Middle frontal gyrus (tissue), 1 donor: ENCODE measurements at regions not wholly inside any gene's neighbourhood (a gene's known extent, or its start where the extent isn't known, plus 50 kb on each side); places are given as distances from the start of the nearest gene placed in this dataset.

Experiments
- DNase-seq: peaks from one replicate; pipeline ENCODE4 v3.0.0-alpha.2; 2015; ENCODE audit warnings: low spot score; ENCODE audit errors: extremely low spot score

- DNase-seq: no peak
These were observed 68.3 kb upstream of the OTOS start for GRCh38 chr2:240208631-240209211.

- no peak for DNase-seq
These were observed 69.0 kb upstream of the OTOS start for GRCh38 chr2:240209493-240209892.

- DNase-seq: no peak
These were observed 69.9 kb upstream of the OTOS start for GRCh38 chr2:240210198-240210965.

GRCh38 chr2:240211096-240211495, 70.6 kb upstream of the OTOS start:
- DNase-seq: no peak

- no peak for DNase-seq
These were observed 71.4 kb upstream of the OTOS start for GRCh38 chr2:240211598-240212424.

GRCh38 chr2:240212425-240213225, 72.2 kb upstream of the OTOS start:
- DNase-seq: no peak

GRCh38 chr2:240213226-240213475, 72.7 kb upstream of the OTOS start:
- no peak for DNase-seq

- DNase-seq: no peak
These were observed 73.3 kb upstream of the OTOS start for GRCh38 chr2:240213476-240214421.

GRCh38 chr2:240214790-240215675, 74.6 kb upstream of the OTOS start:
- no peak for DNase-seq

- no peak for DNase-seq
These were observed 75.2 kb upstream of the OTOS start for GRCh38 chr2:240215676-240216051.

GRCh38 chr2:240216167-240216566, 75.7 kb upstream of the OTOS start:
- DNase-seq: no peak

GRCh38 chr2:240217431-240218301, 77.2 kb upstream of the OTOS start:
- DNase-seq: no peak

GRCh38 chr2:240219208-240219890, 78.9 kb upstream of the OTOS start:
- DNase-seq: no peak

- DNase-seq: no peak
These were observed 79.9 kb upstream of the OTOS start for GRCh38 chr2:240220371-240220770.

GRCh38 chr2:240223631-240224030, 83.2 kb upstream of the OTOS start:
- DNase-seq: no peak

- DNase-seq: no peak
These were observed 84.2 kb upstream of the OTOS start for GRCh38 chr2:240224676-240225075.

- no peak for DNase-seq
These were observed 84.7 kb upstream of the OTOS start for GRCh38 chr2:240225131-240225530.
